ENCODE measurements at regions not wholly inside any gene's neighbourhood (a gene's known extent, or its start where the extent isn't known, plus 50 kb on each side); places are given as distances from the start of the nearest gene placed in this dataset.
"Not testable (repeated sequence)": the region's sequence is repeated elsewhere in the genome, so short reads cannot be mapped to it uniquely, and the experiment has no call there.

DNA sequence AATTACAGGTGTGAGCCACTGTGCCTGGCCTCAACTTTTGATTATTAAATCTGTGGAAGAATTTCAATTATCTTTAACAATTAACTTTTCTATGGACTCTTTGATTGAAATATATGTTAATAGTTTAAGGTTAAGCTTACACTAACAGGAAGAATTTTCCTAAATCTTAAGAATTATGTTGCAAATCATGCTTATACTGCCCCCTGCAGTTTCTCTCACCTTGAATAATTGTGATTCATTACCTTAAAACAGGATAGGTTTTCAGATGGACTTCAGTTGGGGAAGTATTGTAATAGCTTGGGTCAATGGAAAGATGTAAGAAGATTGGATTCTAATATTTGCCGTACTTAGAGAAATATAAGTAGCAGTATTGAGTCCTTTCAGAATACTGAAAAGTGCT is 66.5 kb upstream of the NIPA1 start:
- H3K36me3 Mint-ChIP-seq; H3K4me1 Mint-ChIP-seq; ATAC-seq (replicated peaks); H3K27ac Mint-ChIP-seq; DNase-seq; H3K9me3 Mint-ChIP-seq; H3K4me3 Mint-ChIP-seq: not testable (repeated sequence)
- H3K27me3 Mint-ChIP-seq = peaks cover 19 to 22% of the 10 kb centered on the region in 2 donors

DNA sequence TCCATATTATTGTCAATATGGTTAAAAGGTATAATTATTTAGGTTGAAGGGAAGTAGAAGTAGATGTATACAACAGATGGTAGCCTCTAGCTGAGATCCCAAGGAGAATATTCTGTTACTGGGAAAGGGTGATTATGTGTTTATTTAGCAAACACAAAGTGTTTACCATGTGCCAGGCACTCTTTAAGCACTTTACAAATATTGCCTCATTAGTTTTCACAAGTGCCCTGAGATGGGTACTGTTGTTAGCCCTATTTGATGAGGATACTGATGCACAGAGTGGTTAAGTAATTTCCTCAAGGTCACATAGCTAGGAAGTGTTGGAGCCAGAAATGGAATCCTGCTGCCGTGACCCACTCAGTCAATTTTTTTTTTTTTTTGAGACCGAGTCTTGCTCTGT is 60.3 kb upstream of the NIPA1 start:
- not testable (repeated sequence) for ATAC-seq (replicated peaks); H3K4me3 Mint-ChIP-seq; H3K36me3 Mint-ChIP-seq; H3K27ac Mint-ChIP-seq; H3K4me1 Mint-ChIP-seq; H3K9me3 Mint-ChIP-seq; DNase-seq; H3K27me3 Mint-ChIP-seq

DNA sequence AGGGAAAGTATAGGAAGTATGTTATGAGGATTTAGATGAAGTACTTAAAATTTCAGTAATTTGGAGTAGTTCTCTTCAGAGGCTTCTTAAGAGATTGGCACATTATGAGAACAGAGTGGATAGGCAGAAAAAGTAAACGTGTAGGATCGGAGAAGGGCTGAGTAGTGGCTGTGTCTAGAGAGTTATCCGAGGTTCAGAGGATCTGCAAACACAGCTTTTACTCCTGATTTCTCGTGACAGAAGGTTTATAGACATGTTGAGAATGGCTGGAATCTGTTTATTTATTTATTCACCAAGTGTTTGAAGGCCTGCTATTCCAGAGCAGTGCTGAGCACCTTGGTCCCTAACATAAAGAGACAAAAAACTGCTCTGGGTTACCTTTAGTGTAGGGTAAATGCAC is 51.4 kb upstream of the NIPA1 start:
- not testable (repeated sequence) for H3K27me3 Mint-ChIP-seq; DNase-seq; H3K9me3 Mint-ChIP-seq; ATAC-seq (replicated peaks); H3K36me3 Mint-ChIP-seq; H3K4me1 Mint-ChIP-seq; H3K27ac Mint-ChIP-seq; H3K4me3 Mint-ChIP-seq

DNA sequence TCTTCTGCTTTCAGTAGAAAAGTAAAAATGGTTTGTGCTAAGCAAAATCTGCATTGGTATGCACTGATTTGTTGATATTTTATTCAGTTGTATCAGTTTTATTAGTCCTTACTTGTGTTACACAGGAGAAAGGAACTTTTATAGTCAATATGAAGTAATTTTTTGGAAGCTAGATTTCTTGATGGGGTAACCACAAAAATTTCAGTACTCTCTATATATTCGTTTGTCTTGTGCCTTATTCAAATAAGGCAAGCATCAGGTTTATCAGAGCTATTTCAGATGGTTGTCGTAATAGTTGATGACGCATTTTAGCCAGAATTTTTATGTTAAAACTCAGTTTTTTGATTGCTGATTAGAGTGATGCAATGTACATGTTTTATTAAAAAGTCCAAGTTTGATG is 50.7 kb upstream of the NIPA1 start:
- H3K4me3 Mint-ChIP-seq = no peak overlapping the region
- no peak for DNase-seq
- H3K9me3 Mint-ChIP-seq = no peaks in the 10 kb centered on the region
- H3K36me3 Mint-ChIP-seq = no peaks in the 10 kb centered on the region
- ATAC-seq (replicated peaks) = no peak
- H3K27me3 Mint-ChIP-seq = peaks cover 6 to 13% of the 10 kb centered on the region in 2 donors
- H3K4me1 Mint-ChIP-seq = peaks cover 0 to 5% of the 10 kb centered on the region in 2 donors
- H3K27ac Mint-ChIP-seq = no peak overlapping the region

DNA sequence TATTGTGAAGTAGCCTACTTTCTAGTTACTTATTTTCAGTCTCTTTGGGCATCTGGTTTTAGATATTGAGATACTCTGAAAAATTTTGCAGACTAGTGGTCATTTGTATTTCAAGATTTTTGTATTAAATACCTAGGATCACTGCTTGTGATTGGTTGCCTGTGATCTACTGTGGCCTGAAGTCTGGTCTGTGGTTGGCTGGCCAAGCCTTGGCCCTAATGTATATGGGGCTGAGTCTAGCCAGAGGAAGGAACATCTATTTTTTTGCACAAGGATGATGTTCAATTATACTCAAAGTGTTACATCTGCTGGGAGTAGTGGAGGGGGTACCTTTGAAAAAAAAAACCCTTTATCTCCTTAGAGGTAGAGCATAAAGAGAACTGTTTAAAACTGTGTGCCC is 50.2 kb upstream of the NIPA1 start:
- peaks cover 6 to 13% of the 10 kb centered on the region in 2 donors for H3K27me3 Mint-ChIP-seq
- ATAC-seq (replicated peaks); DNase-seq; H3K27ac Mint-ChIP-seq; H3K4me3 Mint-ChIP-seq; H3K4me1 Mint-ChIP-seq; H3K36me3 Mint-ChIP-seq; H3K9me3 Mint-ChIP-seq: not testable (repeated sequence)
